SK-N-MC (cell line): ENCODE measurements at regions not wholly inside any gene's neighbourhood (a gene's known extent, or its start where the extent isn't known, plus 50 kb on each side); places are given as distances from the start of the nearest gene placed in this dataset.

ENCODE experiments used
- DNase-seq: peaks from one replicate; pipeline ENCODE4 v3.0.0-alpha.2; 2011; ENCODE audit warnings: low read depth, low spot score
- H3K27ac ChIP-seq: fragments of 200-600 bp; sonication (generic); 2 replicates; pipeline ENCODE4 v1.5.1; 2016; ENCODE audit warnings: mixed run types
- H3K36me3 ChIP-seq: fragments of 200-600 bp; sonication (generic); 2 replicates; pipeline ENCODE4 v1.6.1; 2017; ENCODE audit warnings: antibody characterized with exemption, low read length, mixed read lengths; ENCODE audit not compliant: insufficient read depth
- H3K4me3 ChIP-seq: fragments of 200-600 bp; sonication (generic); 2 replicates; pipeline ENCODE4 v1.5.1; 2016
- H3K9ac ChIP-seq: fragments of 200-600 bp; sonication (generic); 2 replicates; pipeline ENCODE4 v1.8.0; 2017; ENCODE audit warnings: mixed run types, mixed read lengths; ENCODE audit not compliant: insufficient read length
- H3K9me3 ChIP-seq: fragments of 200-600 bp; sonication (generic); 2 replicates; pipeline ENCODE4 v1.6.1; 2017; ENCODE audit warnings: low read depth, mild to moderate bottlenecking, antibody characterized with exemption, low read length, moderate library complexity, mixed read lengths
- EZH2 ChIP-seq: fragments of 200-600 bp; sonication (generic); IDR thresholded peaks from one replicate; pipeline ENCODE4 v1.6.1; 2017; ENCODE audit warnings: antibody characterized with exemption
- FOXP2 ChIP-seq: optimal IDR thresholded peaks from 2 replicates; pipeline ENCODE3; 2011; ENCODE audit warnings: mild to moderate bottlenecking, moderate library complexity; ENCODE audit not compliant: insufficient read depth; ENCODE audit errors: extremely low read length, control extremely low read depth
- POLR2AphosphoS5 ChIP-seq: IDR thresholded peaks from 2 replicates; pipeline ENCODE4 v1.6.1; 2012; ENCODE audit warnings: mild to moderate bottlenecking, low read depth, low read length, borderline replicate concordance

DNA sequence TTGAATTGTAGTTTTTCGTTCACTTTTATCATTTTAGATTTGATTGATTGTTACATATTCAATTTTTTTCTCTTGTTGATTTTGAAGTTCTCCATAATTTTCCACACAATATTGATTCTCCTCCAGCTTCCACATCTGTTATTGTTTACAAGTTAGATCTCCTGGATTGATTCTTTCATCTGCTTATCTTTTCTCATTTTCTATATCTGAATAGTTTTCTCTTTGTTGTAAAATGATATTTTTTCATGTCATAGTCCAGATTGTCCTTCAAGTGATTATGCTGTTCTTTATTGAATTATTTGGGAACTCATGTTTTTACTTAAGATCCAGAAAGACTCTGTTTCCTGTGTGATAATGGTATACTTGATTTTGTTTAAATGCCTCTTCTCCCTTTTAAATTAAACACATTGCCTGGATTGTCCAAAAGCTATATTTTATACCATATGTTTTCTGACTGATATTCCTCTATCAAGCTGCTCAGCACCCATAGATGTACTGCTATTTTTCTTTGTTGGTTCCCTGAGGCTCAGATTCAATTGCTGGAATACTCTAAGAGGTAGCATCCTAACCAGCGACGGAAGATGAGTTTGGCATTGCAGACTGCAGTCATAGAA is 206.6 kb upstream of the PRR16 start:
- Histone ChIP-seq H3K36me3 (no peaks in the 10 kb centered on the region), H3K9ac (no peak overlapping the region), H3K4me3 (no peak overlapping the region), H3K27ac (no peak overlapping the region), H3K9me3 (no peaks in the 10 kb centered on the region)
- DNase-seq: no peak
- no peak for TF ChIP-seq POLR2AphosphoS5
- no peak for TF ChIP-seq FOXP2
- TF ChIP-seq EZH2: no peak

DNA sequence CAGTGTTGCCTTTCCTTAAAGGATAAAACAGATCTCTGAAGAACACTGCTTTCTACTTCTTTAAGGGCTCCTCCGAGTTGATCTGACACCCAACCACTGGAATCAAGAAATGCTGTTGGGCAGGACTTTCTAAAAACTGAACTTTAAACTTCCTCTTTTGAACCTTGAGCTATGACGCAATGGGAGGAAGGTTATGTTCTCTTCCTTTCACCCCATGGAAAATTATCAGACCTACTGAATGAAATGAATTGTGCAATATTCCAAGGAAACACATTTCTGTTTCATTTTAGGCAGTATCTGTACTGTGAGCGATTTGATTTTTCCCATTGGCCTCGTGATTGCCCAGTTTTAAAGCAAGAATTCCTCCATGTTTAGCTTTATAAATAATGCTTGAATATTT is 206.0 kb upstream of the PRR16 start:
- no peak for DNase-seq
- Histone ChIP-seq H3K4me3 (no peak overlapping the region), H3K9me3 (no peaks in the 10 kb centered on the region), H3K9ac (no peak overlapping the region), H3K36me3 (no peaks in the 10 kb centered on the region), H3K27ac (no peak overlapping the region)
- TF ChIP-seq EZH2: no peak

DNA sequence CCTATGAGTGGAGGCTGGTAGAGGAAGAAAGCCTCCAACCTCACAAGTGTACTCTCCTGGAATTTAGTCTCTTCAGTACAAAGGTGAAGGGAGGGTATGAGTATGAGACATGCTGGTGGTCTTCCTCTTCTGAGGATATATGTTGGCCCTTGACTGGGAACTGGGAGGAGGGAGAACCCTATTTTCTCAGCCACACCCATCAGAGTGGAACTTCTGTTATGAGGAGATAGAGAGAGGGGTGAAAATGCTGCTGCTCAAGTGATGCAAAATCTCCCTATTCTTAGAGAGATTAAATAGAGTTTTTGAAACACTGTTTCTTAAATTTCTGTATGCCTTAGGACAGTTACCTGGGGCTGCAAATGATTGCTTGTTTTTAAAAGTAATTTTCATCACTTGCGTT is 203.4 kb upstream of the PRR16 start:
- Histone ChIP-seq H3K27ac (no peak overlapping the region), H3K36me3 (no peaks in the 10 kb centered on the region), H3K4me3 (no peak overlapping the region), H3K9me3 (no peaks in the 10 kb centered on the region), H3K9ac (no peak overlapping the region)
- no peak for TF ChIP-seq EZH2
- no peak for TF ChIP-seq POLR2AphosphoS5
- TF ChIP-seq FOXP2: no peak
- DNase-seq: no peak

DNA sequence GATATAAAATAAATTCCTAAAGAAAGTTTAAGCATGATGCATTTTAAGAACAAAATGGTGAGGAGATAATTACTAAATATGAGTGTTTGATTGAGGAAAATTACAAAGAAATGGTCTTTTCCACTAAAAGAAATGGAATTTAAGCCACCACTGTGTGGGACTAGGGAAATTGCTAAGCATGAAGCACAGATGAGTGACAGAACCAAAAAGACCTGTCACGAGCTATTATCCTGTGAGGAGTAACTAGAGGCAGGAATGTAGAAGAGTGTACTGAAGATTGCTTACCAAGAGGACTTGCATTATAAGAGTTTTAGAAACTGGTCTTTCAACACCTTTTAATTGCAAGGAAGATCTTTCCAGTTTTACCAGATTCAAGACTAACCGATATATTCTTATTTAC is 193.6 kb upstream of the PRR16 start:
- H3K36me3 ChIP-seq: no peaks in the 10 kb centered on the region
- no peak for DNase-seq
- H3K9me3 ChIP-seq: no peaks in the 10 kb centered on the region
- TF ChIP-seq FOXP2: no peak
- no peak for TF ChIP-seq EZH2
- TF ChIP-seq POLR2AphosphoS5: no peak
- no peak overlapping the region for H3K4me3 ChIP-seq
- H3K9ac ChIP-seq: no peak overlapping the region
- no peak overlapping the region for H3K27ac ChIP-seq

DNA sequence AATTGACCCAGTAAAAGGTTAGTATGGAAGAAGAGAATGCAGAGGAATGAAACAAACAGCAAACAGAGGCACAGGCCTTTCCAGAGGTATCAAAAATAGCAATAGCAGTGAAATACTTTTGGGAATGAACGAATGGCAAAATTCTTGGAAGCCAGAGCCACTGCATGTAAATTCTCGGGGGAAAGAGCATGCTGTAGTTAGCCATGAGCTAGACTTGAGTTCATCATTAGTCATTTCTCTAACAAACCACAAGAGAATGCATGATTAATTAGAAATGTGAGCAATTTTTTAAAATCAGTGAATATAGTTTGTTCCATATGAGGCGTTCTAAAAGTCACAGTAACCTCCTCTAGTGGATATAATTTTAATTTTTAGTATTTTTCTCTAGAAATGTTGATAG is 170.3 kb upstream of the PRR16 start:
- Histone ChIP-seq H3K4me3 (no peak overlapping the region), H3K9me3 (no peaks in the 10 kb centered on the region), H3K36me3 (no peaks in the 10 kb centered on the region), H3K9ac (no peak overlapping the region), H3K27ac (no peak overlapping the region)
- no peak for DNase-seq
- TF ChIP-seq POLR2AphosphoS5 (no peak), FOXP2 (no peak), EZH2 (no peak)

DNA sequence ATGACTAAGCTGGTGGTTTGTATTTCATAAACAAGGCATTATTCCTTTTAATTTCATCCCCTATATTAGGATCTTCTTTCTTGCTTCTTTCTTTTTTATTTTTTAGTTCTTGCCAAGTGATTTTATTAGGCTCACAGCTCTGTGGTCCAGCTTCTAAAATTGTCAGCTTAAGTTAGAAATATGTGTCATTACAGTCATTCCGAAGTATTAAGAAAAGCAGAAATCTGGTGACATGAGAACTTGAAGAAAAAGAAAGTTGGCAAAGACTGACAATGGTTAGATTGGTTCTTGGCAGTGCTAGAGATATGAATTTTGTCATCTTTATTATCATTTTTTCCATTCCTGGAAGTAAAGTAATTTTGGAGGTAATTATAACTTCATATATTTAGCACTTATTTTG is 166.5 kb upstream of the PRR16 start:
- Histone ChIP-seq H3K4me3 (no peak overlapping the region), H3K27ac (no peak overlapping the region), H3K9ac (no peak overlapping the region), H3K36me3 (no peaks in the 10 kb centered on the region), H3K9me3 (no peaks in the 10 kb centered on the region)
- no peak for DNase-seq
- no peak for TF ChIP-seq FOXP2
- no peak for TF ChIP-seq EZH2
- TF ChIP-seq POLR2AphosphoS5: no peak

DNA sequence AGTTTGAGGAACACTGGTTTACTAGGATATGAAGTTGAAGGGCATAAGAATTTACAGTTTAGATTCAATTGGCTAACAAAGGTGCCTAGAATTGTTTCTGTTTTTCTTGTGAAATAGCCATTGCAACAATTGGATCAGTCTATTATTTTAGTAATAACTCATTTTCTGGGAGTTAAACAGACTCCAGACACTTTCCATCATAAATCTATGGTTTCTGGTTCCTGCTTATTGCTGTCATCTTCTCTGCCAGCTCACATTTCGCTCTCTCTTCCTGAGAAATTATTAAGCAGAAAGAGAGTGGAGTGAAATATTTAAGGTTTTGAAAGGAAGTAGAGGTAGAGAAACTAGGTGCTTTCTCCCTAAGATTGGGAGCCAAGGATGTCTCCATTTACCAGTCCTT is 165.1 kb upstream of the PRR16 start:
- TF ChIP-seq POLR2AphosphoS5: no peak
- TF ChIP-seq EZH2: no peak
- TF ChIP-seq FOXP2: no peak
- H3K27ac ChIP-seq: no peak overlapping the region
- no peaks in the 10 kb centered on the region for H3K9me3 ChIP-seq
- H3K9ac ChIP-seq: no peak overlapping the region
- DNase-seq: no peak
- no peak overlapping the region for H3K4me3 ChIP-seq
- H3K36me3 ChIP-seq: no peaks in the 10 kb centered on the region

GRCh38 chr5:120304663-120305062 is 159.4 kb upstream of the PRR16 start:
- no peaks in the 10 kb centered on the region for H3K9me3 ChIP-seq
- H3K9ac ChIP-seq: no peak overlapping the region
- H3K27ac ChIP-seq: no peak overlapping the region
- no peaks in the 10 kb centered on the region for H3K36me3 ChIP-seq
- DNase-seq: no peak
- TF ChIP-seq FOXP2 (no peak), EZH2 (no peak), POLR2AphosphoS5 (no peak)
- H3K4me3 ChIP-seq: no peak overlapping the region

GRCh38 chr5:120306303-120306702 is 157.8 kb upstream of the PRR16 start:
- H3K9me3 ChIP-seq: no peaks in the 10 kb centered on the region
- no peak for DNase-seq
- H3K27ac ChIP-seq: no peak overlapping the region
- H3K9ac ChIP-seq: no peak overlapping the region
- TF ChIP-seq EZH2: no peak
- H3K36me3 ChIP-seq: no peaks in the 10 kb centered on the region
- H3K4me3 ChIP-seq: no peak overlapping the region

DNA sequence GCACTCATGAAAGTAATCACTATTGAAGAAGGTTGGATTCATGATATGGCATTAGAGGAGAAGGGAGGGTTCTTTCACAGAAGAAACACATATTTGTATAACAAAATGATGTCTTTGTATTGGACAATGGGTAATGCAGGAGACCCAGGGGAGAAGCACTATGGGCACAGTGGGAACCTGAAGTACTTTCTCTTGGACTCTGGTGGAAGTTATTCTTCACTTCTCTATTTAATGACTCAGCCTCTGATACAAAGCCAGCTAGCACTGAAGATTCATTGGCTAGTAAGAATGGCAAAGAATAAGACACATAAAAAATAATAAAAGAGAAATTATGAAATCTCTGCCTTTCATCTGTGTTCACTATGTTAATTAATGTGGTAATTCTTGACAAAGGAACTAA is 149.9 kb upstream of the PRR16 start:
- H3K9ac ChIP-seq: no peak overlapping the region
- no peak for DNase-seq
- no peaks in the 10 kb centered on the region for H3K9me3 ChIP-seq
- H3K27ac ChIP-seq: no peak overlapping the region
- no peak overlapping the region for H3K4me3 ChIP-seq
- H3K36me3 ChIP-seq: no peaks in the 10 kb centered on the region
- no peak for TF ChIP-seq EZH2
- no peak for TF ChIP-seq POLR2AphosphoS5
- no peak for TF ChIP-seq FOXP2
